GM08714 (cell line): ENCODE measurements at regions not wholly inside any gene's neighbourhood (a gene's known extent, or its start where the extent isn't known, plus 50 kb on each side); places are given as distances from the start of the nearest gene placed in this dataset.

Experiments
- H3K4me3 ChIP-seq: fragments of 200-500 bp; sonication (Bioruptor generic); 2 replicates; pipeline ENCODE4 v1.5.1; 2014; ENCODE audit warnings: mild to moderate bottlenecking, low read length, inconsistent platforms
- ZNF274 ChIP-seq: IDR thresholded peaks from 2 replicates; pipeline ENCODE4 v1.6.1; 2012; ENCODE audit warnings: mild to moderate bottlenecking, low read depth, low read length

- no peak overlapping the region for H3K4me3 ChIP-seq
- no peak for TF ChIP-seq ZNF274
Observed at GRCh38 chr4:179762840-179763239, 2320.6 kb upstream of the AGA start.

DNA sequence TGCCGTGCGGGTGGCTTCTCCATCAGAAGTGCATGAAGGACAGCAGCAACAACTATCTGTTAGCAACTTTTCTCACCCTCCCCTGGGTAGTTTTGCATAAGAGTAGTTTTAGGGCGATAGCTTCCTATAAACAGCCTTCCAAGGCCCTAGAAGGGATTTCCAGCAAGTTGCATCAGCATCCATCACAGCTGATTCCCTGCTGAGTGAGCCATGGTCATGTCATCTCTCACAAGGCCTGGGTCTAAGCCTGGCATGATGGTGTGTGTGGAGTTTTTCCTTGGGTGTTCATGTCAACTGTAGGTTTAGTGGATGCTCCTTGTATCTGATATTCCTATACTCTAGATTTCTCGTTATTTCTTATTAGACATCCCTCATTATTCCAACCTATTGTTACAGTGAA, 2324.7 kb upstream of the AGA start:
- H3K4me3 ChIP-seq = no peak overlapping the region
- no peak for TF ChIP-seq ZNF274

- H3K4me3 ChIP-seq = no peak overlapping the region
- TF ChIP-seq ZNF274 = no peak
Observed at GRCh38 chr4:179768996-179769395, 2326.8 kb upstream of the AGA start.

- no peak overlapping the region for H3K4me3 ChIP-seq
- no peak for TF ChIP-seq ZNF274
Observed at GRCh38 chr4:179797738-179798137, 2355.5 kb upstream of the AGA start.

- TF ChIP-seq ZNF274 = no peak
- no peak overlapping the region for H3K4me3 ChIP-seq
Observed at GRCh38 chr4:179803857-179804256, 2361.6 kb upstream of the AGA start.

- no peak for TF ChIP-seq ZNF274
- H3K4me3 ChIP-seq = no peak overlapping the region
Observed at GRCh38 chr4:179804440-179804839, 2362.2 kb upstream of the AGA start.

- H3K4me3 ChIP-seq = no peak overlapping the region
- TF ChIP-seq ZNF274 = no peak
Observed at GRCh38 chr4:179817317-179817716, 2375.1 kb upstream of the AGA start.

GRCh38 chr4:179823342-179823741, 2381.1 kb upstream of the AGA start:
- TF ChIP-seq ZNF274 = no peak

GRCh38 chr4:179831274-179831673, 2389.0 kb upstream of the AGA start:
- TF ChIP-seq ZNF274 = no peak
- no peak overlapping the region for H3K4me3 ChIP-seq

More at GRCh38 chr4:179823342-179823741, 2381.1 kb upstream of the AGA start:
- no peak overlapping the region for H3K4me3 ChIP-seq

GRCh38 chr4:179836179-179837075, 2394.2 kb upstream of the AGA start:
- H3K4me3 ChIP-seq = no peak overlapping the region
- TF ChIP-seq ZNF274 = no peak

GRCh38 chr4:179843370-179843769, 2399.8 kb upstream of the TENM3 start:
- no peak for TF ChIP-seq ZNF274
- no peak overlapping the region for H3K4me3 ChIP-seq

DNA sequence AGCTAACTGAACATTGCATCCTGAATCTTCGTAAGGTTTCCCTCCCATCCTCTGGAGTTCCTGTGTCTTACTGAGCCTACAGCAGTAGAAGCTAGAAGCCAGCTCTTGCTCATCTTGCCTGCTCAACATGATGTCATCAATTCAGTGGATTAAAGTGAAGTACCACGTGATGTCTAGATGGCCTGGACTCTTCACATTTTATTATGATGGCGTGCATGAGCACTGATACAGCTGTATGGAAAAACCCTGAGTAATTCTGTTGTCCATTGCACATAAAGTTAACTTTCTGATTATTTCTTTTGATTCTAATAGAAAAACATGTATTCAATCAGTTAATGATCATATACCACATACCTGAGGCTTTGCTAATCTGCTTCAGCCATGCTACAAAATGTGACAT, 2387.7 kb upstream of the TENM3 start:
- H3K4me3 ChIP-seq = no peak overlapping the region
- no peak for TF ChIP-seq ZNF274

DNA sequence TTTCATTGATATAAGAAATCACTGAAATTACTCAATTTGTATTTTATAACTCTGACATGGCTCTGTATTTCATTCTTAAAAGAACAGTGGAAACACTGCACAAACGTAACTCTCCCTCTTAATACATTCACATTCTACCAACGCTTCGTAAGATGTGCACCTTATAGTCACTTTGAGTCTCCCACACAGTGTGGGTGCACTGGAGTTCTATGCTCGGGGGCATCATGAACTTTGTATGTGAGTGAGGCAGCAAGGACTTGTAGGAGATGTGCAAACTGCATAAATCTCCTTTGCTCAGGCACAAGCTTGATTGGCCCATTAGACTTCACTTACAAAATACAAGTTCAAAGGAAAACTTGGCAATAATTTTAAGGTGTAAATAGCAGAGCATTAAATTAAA, 2385.0 kb upstream of the TENM3 start:
- H3K4me3 ChIP-seq = no peak overlapping the region
- TF ChIP-seq ZNF274 = no peak

DNA sequence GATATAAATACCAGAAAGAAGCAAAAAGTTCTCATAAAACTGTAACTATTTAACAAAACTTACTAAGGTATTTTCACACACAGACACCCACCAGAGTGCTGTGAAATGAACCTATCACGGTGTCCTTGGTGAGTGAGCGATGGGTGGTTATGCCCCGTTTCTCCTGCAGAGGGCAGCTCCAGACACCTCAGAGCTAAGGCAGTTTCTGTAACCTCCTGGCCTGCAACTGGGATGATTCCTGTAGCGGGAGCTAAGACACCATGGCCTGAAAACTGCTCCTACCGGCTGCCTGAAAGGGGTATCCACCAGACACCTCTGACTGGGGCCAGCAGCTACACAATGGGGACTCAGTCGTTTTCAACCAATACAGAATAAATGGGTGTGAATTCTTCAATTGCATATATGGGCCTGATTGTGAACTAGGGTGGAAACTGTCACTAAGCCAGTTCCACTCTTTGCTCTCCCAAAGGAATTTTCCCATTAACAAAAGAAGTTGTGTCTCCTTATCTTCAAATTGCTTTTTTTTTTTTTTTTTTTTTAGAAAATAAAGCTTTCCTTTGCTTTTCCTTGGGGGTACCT, 2375.8 kb upstream of the TENM3 start:
- TF ChIP-seq ZNF274 = no peak
- no peak overlapping the region for H3K4me3 ChIP-seq

DNA sequence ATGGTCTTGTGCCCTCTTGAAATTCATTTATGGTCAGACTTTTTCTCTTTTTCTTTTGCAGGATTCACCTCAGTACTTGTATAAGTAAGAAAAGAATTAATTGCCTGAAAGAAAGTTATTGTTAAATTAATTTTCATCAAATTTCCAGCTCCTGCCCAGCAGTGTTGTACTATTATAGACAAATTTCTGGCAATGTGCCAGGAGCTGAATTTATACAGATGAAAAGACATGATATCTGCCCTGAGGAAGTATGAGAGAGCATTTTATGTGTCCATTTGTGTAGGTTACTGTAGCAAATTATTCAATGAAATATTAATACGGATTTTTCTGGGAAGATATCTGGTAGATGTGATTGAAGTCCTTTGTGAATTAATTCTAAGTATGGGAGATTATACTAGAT, 2371.5 kb upstream of the TENM3 start:
- no peak overlapping the region for H3K4me3 ChIP-seq
- no peak for TF ChIP-seq ZNF274
